BE2C (cell line): ENCODE measurements at regions not wholly inside any gene's neighbourhood (a gene's known extent, or its start where the extent isn't known, plus 50 kb on each side); places are given as distances from the start of the nearest gene placed in this dataset.

Source experiments
- DNase-seq: peaks from one replicate; pipeline ENCODE4 v3.0.0-alpha.2; 2020
- H3K27me3 ChIP-seq: fragments of 250-450 bp; sonication (Bioruptor Pico); 2 replicates; pipeline ENCODE4 v1.5.1; 2020; ENCODE audit warnings: mild to moderate bottlenecking
- H3K36me3 ChIP-seq: fragments of 250-450 bp; sonication (Bioruptor Pico); 2 replicates; pipeline ENCODE4 v1.5.1; 2020; ENCODE audit warnings: mild to moderate bottlenecking
- H3K4me1 ChIP-seq: fragments of 250-450 bp; sonication (Bioruptor Pico); 2 replicates; pipeline ENCODE4 v1.5.1; 2020
- H3K4me3 ChIP-seq: 2 replicates; pipeline ENCODE4 v1.5.1; 2011; ENCODE audit warnings: low read depth, low read length
- H3K9me3 ChIP-seq: fragments of 250-450 bp; sonication (Bioruptor Pico); 2 replicates; pipeline ENCODE4 v1.5.1; 2020
- CTCF ChIP-seq: IDR thresholded peaks from 2 replicates; pipeline ENCODE4 v1.5.1; 2012; ENCODE audit warnings: mild to moderate bottlenecking, low read depth, low read length

DNA sequence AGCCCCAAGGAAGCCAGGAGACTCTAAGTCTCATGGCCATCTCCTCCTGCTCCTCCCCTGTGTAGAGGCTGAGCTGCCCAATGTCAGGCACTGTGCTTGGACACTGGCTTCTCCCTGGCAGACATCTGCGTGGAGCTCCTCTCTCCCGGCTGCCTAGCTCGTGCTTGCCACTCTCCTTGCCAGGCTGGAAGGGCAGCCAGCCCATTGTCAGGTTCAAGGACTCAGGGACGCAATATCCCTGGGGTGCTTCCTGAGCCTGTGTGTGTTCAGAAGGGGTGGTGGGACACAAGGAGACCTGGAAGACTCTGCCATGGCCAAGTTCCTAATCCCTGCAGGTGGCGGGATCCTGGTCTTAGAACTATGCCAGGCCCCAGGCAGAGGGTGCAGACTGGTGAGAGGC lies 65.4 kb upstream of the PARP1 start:
- Histone ChIP-seq H3K36me3 (no peaks in the 10 kb centered on the region), H3K4me1 (no peaks in the 10 kb centered on the region), H3K4me3 (no peak overlapping the region), H3K9me3 (no peaks in the 10 kb centered on the region), H3K27me3 (no peaks in the 10 kb centered on the region)
- DNase-seq = no peak
- TF ChIP-seq CTCF = no peak

DNA sequence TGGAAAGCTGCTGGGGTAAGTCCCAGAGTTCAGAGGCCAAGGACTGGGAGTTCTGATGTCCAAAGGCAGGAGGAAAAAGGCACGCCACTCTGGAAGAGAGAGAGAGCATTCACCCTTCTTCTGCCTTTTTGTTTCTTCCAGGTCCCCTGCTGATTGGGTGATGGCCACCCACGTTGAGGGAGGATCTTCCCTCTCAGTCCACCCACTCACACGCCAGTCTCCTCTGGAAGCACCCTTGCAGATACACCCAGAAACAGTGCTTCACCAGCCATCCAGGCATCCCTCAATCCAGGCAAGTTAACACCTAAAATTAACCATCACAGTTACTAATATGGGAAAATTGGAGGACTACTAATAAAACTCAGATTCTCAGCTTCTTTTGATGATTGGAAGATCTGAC lies 66.1 kb upstream of the PARP1 start:
- no peaks in the 10 kb centered on the region for H3K9me3 ChIP-seq
- no peaks in the 10 kb centered on the region for H3K36me3 ChIP-seq
- H3K4me3 ChIP-seq = no peak overlapping the region
- no peaks in the 10 kb centered on the region for H3K27me3 ChIP-seq
- DNase-seq = no peak
- H3K4me1 ChIP-seq = no peaks in the 10 kb centered on the region
- TF ChIP-seq CTCF = no peak

GRCh38 chr1:226474443-226475141 lies 66.7 kb upstream of the PARP1 start:
- no peak for DNase-seq
- no peaks in the 10 kb centered on the region for H3K27me3 ChIP-seq
- no peak overlapping the region for H3K4me3 ChIP-seq
- no peaks in the 10 kb centered on the region for H3K9me3 ChIP-seq
- no peak for TF ChIP-seq CTCF
- no peaks in the 10 kb centered on the region for H3K36me3 ChIP-seq
- H3K4me1 ChIP-seq = no peaks in the 10 kb centered on the region

- no peaks in the 10 kb centered on the region for H3K36me3 ChIP-seq
- no peaks in the 10 kb centered on the region for H3K27me3 ChIP-seq
- no peak for DNase-seq
- H3K4me3 ChIP-seq = no peak overlapping the region
- TF ChIP-seq CTCF = no peak
- H3K9me3 ChIP-seq = no peaks in the 10 kb centered on the region
- no peaks in the 10 kb centered on the region for H3K4me1 ChIP-seq
These were observed 67.2 kb upstream of the PARP1 start for GRCh38 chr1:226475142-226475511.

- TF ChIP-seq CTCF = no peak
- Histone ChIP-seq H3K4me3 (no peak overlapping the region), H3K9me3 (no peaks in the 10 kb centered on the region), H3K4me1 (no peaks in the 10 kb centered on the region), H3K36me3 (no peaks in the 10 kb centered on the region), H3K27me3 (no peaks in the 10 kb centered on the region)
- DNase-seq = no peak
These were observed 68.2 kb upstream of the PARP1 start for GRCh38 chr1:226476066-226476465.

DNA sequence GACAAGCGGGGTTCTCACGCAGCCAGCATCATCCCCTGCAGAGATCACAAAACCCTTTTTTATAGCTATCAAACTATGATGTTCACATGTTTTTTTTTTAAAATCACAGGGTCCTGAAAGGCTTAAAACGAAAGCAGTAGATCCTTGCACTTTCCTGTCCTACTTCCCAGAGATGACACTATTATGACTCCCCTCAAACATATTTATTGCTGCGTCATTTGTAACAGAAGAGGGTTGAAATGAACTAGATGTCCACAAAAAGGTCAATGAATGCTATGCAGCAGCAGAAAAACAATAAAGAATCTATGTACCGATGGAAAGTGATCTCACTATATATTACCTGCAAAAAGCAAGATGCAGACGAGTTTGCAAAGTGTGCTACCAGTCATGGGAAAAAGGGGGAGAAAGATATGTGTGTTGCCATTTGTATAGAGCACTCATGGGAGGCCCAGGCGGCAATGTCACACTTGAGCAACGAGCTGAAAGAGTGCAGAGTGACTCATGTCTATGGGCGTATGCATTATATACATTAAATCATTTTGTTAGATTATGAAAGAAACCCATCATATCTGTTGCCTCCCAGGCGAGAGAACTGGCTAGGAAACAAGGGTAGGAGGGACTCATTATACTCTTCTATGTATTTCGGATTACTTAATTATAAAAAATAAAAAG lies 68.9 kb upstream of the PARP1 start:
- DNase-seq = no peak
- H3K27me3 ChIP-seq = no peaks in the 10 kb centered on the region
- TF ChIP-seq CTCF = no peak
- H3K36me3 ChIP-seq = no peaks in the 10 kb centered on the region
- no peak overlapping the region for H3K4me3 ChIP-seq
- no peaks in the 10 kb centered on the region for H3K9me3 ChIP-seq
- no peaks in the 10 kb centered on the region for H3K4me1 ChIP-seq
